ENCODE measurements at regions not wholly inside any gene's neighbourhood (a gene's known extent, or its start where the extent isn't known, plus 50 kb on each side); places are given as distances from the start of the nearest gene placed in this dataset.

- Histone ChIP-seq H3K9me3 (peaks cover 0 to 15% (median 6%) of the 10 kb centered on the region in 12 donors), H3K27ac (no peak overlapping the region), H3K27me3 (no peaks in the 10 kb centered on the region), H3K4me3 (no peak overlapping the region), H3K4me1 (no peaks in the 10 kb centered on the region), H3K36me3 (no peaks in the 10 kb centered on the region)
- DNase-seq (no peak), ATAC-seq (no peak)
- 60 to 81% (median 75%) methylated on average over 2 to 4 of the region's 4 CpGs for WGBS, 4 donors
- TF ChIP-seq POLR2A (IDR thresholded peaks at IDR 0.05): no peak
- TF ChIP-seq, protein P1, sequence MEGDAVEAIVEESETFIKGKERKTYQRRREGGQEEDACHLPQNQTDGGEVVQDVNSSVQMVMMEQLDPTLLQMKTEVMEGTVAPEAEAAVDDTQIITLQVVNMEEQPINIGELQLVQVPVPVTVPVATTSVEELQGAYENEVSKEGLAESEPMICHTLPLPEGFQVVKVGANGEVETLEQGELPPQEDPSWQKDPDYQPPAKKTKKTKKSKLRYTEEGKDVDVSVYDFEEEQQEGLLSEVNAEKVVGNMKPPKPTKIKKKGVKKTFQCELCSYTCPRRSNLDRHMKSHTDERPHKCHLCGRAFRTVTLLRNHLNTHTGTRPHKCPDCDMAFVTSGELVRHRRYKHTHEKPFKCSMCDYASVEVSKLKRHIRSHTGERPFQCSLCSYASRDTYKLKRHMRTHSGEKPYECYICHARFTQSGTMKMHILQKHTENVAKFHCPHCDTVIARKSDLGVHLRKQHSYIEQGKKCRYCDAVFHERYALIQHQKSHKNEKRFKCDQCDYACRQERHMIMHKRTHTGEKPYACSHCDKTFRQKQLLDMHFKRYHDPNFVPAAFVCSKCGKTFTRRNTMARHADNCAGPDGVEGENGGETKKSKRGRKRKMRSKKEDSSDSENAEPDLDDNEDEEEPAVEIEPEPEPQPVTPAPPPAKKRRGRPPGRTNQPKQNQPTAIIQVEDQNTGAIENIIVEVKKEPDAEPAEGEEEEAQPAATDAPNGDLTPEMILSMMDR (IDR thresholded peaks at IDR 0.05): no peak
- intact Hi-C loops (cut with DNase I): loop anchor here in 2 of 10 donors (5.0 kb wide), 1 partner anchor 383 kb away; no protein-coding TSS in a partner anchor
These were observed 107.7 kb upstream of the SLC5A9 start for GRCh38 chr1:48114596-48115382.

DNA sequence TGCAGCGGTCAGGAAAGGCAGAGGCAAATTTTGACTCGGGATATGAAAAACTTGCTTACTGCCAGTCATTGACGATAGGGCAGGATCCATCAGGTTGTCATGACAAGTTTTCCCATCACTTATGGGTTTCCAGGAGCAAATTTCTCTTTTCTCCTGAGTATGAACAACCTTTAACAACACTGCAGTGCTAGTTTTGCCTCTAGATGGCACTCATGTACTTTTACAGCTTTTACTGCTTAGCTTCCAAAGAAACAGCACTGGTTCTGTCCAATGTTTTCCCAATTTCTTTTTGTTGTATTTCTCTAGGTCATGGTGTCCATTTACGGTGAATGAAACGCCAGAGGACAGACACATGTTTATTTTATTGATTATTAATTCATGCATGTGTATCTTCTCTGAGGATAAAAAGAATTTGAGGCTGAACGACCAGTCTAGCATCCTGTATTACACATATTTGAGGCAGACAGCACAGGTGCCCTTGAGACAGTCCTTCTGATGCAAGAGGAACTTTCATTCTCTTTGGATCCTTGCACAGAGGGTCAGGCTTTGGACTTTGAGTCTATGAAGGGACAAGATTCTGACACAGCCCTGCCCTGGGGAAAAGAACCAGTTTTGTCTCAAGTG is 112.3 kb upstream of the TRABD2B start:
- DNase-seq (peak in 1 of 5 donors; percentile 15), ATAC-seq (peak in 3 of 4 donors; percentile 51 to 63 (median 51))
- Histone ChIP-seq H3K9me3 (no peaks in the 10 kb centered on the region), H3K4me3 (no peak overlapping the region), H3K36me3 (no peaks in the 10 kb centered on the region), H3K27me3 (peaks cover 0 to 4% (median 0%) of the 10 kb centered on the region in 9 donors), H3K27ac (no peak overlapping the region), H3K4me1 (no peaks in the 10 kb centered on the region)
- whole genome bisulfite sequencing, 4 donors: 15 to 20% (median 20%) methylated on average over 6 of the region's 6 CpGs
- TF ChIP-seq POLR2A (IDR thresholded peaks at IDR 0.05): no peak
- TF ChIP-seq, protein P1 (IDR thresholded peaks at IDR 0.05): peak; percentile 72 to 88 (median 84)
- intact Hi-C loops (cut with DNase I): loop anchor here (1.0 to 10.0 kb wide), 8 partner anchors 91 to 585 kb away; no protein-coding TSS in a partner anchor

DNA sequence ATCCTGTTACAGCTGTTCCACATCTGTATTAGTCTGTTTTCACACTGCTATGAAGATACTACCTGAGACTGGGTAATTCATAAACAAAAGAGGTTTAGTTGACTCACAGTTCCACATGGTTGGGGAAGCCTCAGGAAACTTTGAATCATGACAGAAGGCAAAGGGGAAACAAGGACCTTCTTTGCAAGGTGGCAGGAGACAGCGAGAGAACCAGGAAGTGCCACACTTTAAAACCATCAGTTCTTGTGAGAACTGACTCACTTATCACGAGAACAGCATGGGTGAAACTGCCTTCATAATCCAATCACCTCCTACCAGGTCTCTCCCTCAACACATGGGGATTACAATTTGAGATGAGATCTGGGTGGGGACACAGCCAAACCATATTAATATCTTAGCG is 110.3 kb upstream of the TRABD2B start:
- Histone ChIP-seq H3K36me3 (no peaks in the 10 kb centered on the region), H3K4me3 (no peak overlapping the region), H3K27me3 (peaks cover 0 to 4% (median 0%) of the 10 kb centered on the region in 9 donors), H3K9me3 (no peaks in the 10 kb centered on the region), H3K27ac (no peak overlapping the region), H3K4me1 (no peaks in the 10 kb centered on the region)
- intact Hi-C loops (cut with DNase I): loop anchor here in 8 of 10 donors (5.0 to 10.0 kb wide), 4 partner anchors 127 to 587 kb away; no protein-coding TSS in a partner anchor
- WGBS, 4 donors: 61 to 78% (median 66%) methylated on average over 3 of the region's 3 CpGs
- ATAC-seq (no peak), DNase-seq (no peak)
- no peak for TF ChIP-seq POLR2A (IDR thresholded peaks at IDR 0.05)
- TF ChIP-seq, protein P1 (IDR thresholded peaks at IDR 0.05): no peak

DNA sequence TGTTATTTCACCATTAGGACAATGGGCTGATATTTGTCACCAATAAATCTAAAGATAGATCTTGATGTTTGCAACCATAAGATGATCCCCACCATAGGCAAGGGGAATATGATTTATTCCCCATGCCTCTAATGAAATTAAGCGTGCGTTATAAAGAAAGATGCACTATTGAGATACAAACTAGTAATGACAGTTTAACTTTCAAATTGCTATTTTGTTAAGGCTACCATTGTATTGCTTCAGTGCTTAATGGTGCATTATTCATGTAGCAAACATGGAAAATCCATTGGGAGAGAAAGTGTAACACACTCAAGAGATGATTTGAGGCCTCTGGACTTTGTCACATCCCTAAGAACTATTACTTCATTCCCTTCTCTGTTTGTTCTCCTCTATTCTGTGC is 108.9 kb upstream of the TRABD2B start:
- ATAC-seq (no peak), DNase-seq (no peak)
- H3K9me3 ChIP-seq: no peaks in the 10 kb centered on the region
- no peak overlapping the region for H3K27ac ChIP-seq
- H3K4me1 ChIP-seq: no peaks in the 10 kb centered on the region
- TF ChIP-seq, protein P1 (IDR thresholded peaks at IDR 0.05): no peak
- TF ChIP-seq POLR2A (IDR thresholded peaks at IDR 0.05): no peak
- WGBS, 4 donors: 93 to 99% (median 96%) methylated on average over 2 of the region's 2 CpGs
- no peak overlapping the region for H3K4me3 ChIP-seq
- no peaks in the 10 kb centered on the region for H3K36me3 ChIP-seq
- H3K27me3 ChIP-seq: peaks cover 0 to 4% (median 0%) of the 10 kb centered on the region in 9 donors
- intact Hi-C loops (cut with DNase I): loop anchor here in 8 of 10 donors (5.0 to 10.0 kb wide), 4 partner anchors 129 to 589 kb away; no protein-coding TSS in a partner anchor

Data from heart left ventricle (tissue), 16 donors.